ENCODE measurements at regions not wholly inside any gene's neighbourhood (a gene's known extent, or its start where the extent isn't known, plus 50 kb on each side); places are given as distances from the start of the nearest gene placed in this dataset.

GRCh38 chr5:159385536-159385935, 55.2 kb upstream of the IL12B start:
- no peak for DNase-seq

- DNase-seq = no peak
Observed at GRCh38 chr5:159386028-159386711, 55.9 kb upstream of the IL12B start.

DNA sequence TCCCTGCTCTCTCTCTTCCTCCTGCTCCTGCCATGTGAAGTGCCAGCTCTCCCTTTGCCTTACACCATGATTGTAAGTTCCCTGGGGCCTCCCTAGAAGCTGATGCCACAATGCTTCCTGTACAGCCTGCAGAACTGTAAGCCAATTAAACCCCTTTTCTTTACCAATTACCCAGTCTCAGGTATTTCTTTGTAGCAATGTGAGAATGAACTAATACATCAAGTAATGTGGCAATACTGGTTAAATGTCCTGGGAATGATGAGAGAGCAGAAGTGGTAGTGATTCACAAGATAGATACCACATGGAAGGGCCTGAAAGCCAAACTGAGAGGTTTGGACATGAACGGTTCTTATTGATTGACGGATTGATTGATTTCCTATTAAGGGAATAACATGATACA, 62.6 kb upstream of the IL12B start:
- no peak for DNase-seq

GRCh38 chr5:159393854-159394274, 63.6 kb upstream of the IL12B start:
- no peak for DNase-seq

GRCh38 chr5:159395202-159395601, 64.9 kb upstream of the IL12B start:
- DNase-seq = no peak

- DNase-seq = no peak
Observed at GRCh38 chr5:159398936-159399335, 68.6 kb upstream of the IL12B start.

- DNase-seq = no peak
Observed at GRCh38 chr5:159400476-159400875, 70.2 kb upstream of the IL12B start.

- no peak for DNase-seq
Observed at GRCh38 chr5:159402311-159402710, 72.0 kb upstream of the IL12B start.

- no peak for DNase-seq
Observed at GRCh38 chr5:159402856-159403255, 72.6 kb upstream of the IL12B start.

DNA sequence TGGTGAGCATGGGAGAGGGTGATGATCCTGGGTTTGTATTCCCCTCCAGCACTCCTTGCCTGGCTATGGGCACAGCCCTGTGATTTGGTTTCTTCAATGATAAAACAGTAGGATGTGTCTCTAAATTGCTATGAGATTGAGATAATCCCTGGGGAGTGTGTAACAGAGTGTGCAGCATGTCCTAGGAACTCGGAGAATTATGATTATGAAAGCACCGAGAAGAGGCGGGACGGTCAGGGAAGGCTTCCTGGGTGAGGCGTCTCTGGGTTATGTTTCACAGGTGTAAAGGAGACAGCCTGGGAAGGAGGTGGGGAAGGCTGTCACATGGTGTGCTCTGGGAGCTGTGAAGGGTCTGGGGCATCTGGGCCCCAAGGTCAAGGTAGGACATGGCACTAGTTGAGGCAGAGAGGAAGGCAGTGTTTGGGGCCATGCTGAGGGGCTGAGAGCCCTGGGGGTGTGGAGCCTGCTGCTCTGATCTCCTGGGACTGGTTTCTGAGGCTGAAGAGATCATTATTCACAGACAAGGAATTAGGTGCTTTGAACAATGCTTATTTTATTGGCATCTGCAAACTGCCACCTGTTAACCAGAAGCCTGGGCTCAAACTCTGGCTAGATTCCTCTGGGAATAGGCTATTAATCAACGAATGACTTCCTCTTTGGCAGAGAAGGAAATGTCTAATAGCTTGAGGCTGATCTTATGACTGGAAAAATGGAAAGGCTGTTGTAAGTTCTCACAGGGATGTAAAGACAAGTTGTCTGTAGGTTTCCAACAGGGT, 73.8 kb upstream of the IL12B start:
- DNase-seq = peak; percentile 37

DNA sequence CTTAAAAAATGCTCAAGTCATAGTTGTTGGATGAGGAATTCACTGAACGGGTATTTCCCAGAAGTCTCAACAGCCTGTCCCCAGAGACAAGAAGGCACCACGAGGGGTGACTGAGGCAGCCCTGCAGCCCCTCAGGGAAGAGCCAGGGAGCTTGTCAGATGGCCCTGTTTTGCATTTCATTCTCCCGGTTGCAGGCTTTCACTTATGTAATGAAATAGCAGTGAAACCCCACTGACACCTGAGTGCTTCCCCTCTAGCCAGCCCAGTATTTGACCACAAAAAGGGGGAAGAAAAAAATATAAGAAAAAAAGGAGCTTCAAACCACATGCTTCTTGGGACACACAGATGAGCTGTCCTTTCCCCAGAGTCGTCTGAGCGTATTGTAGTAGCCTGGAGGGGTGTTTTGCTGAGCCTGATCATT, 75.3 kb upstream of the IL12B start:
- DNase-seq = no peak

DNA sequence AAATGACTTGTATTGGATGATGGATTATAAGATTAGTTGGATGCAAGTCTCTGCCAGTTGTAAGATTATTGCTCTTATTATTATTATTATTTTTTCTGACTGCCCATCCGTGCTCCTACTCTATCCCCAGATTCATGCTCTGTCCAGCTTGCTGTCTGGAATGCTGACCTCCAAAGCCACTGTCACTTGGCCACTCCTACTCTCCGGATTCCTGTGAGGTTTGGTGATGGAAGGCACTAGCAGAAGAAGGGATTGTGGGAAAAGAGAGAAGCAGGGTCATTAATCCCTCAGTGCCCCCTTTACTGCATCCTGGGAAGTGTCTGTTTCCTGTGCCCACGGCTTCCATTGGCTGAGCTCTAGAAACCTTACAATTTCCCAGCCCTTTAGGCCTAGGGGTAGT, 76.3 kb upstream of the IL12B start:
- no peak for DNase-seq

DNA sequence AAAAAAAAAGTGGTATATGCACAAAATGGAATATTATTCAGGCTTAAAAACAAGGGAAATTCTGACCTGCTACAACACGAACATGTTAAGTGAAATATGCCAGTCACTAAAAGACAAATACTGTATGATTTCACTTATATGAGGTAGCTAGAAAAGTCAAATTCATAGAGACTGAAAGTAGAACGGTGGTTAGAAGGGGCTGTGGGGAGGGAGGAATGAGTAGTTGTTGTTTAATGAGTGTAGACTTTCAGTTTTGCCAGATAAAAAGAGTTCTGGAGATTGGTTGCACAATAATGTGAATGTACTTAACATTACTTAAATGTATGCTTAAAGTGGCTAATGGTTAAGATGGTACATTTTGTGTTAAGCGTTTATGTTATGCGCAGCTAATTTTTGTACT, 79.5 kb upstream of the IL12B start:
- DNase-seq = no peak

DNA sequence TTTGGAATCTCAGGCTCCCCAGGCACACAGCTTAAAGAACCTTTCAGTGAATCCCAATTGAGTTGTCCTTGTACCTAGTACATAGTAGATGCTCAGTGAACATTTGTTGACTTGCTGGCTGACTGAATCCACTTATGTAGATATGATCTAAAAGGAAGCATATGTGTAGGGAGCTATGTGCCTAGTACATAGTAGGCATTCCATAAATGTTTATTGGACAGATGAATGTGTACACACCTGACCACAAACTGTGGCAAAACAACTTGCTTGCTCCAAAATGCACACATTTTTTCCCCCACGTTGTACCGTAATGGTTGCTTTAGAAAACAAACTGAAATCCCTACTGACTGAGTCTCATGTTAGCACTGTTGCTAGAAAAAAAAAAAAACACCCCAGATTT, 80.2 kb upstream of the IL12B start:
- no peak for DNase-seq

- no peak for DNase-seq
Observed at GRCh38 chr5:159411115-159411514, 80.8 kb upstream of the IL12B start.

- no peak for DNase-seq
Observed at GRCh38 chr5:159412284-159413046, 82.2 kb upstream of the IL12B start.

DNA sequence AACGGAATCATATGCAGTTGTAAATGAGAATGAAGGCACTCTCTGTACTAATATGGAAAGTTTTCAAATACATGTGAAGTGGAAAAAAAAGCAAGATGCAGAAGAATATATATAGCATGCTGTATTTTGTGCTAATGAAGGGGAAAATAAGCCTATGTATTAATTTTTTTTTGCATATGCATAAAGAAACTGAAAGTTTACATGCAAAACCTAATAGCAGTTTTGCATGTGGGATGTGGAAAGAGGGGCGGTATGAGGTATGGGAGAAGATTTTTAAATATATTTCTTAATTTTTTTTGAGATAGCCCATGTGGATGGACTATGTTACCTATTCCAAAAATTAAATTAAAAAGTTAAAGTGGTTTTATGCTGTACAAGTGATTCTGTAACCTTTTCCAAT, 83.7 kb upstream of the IL12B start:
- DNase-seq = no peak

- no peak for DNase-seq
Observed at GRCh38 chr5:159415301-159415937, 85.1 kb upstream of the IL12B start.

- no peak for DNase-seq
Observed at GRCh38 chr5:159416438-159416837, 86.2 kb upstream of the IL12B start.

- DNase-seq = no peak
Observed at GRCh38 chr5:159417170-159417569, 86.9 kb upstream of the IL12B start.

GRCh38 chr5:159419576-159419975, 89.3 kb upstream of the IL12B start:
- no peak for DNase-seq

GRCh38 chr5:159420940-159421339, 90.7 kb upstream of the IL12B start:
- DNase-seq = no peak

GRCh38 chr5:159422361-159422760, 92.1 kb upstream of the IL12B start:
- DNase-seq = no peak
